ENCODE measurements at regions not wholly inside any gene's neighbourhood (a gene's known extent, or its start where the extent isn't known, plus 50 kb on each side); places are given as distances from the start of the nearest gene placed in this dataset.

DNA sequence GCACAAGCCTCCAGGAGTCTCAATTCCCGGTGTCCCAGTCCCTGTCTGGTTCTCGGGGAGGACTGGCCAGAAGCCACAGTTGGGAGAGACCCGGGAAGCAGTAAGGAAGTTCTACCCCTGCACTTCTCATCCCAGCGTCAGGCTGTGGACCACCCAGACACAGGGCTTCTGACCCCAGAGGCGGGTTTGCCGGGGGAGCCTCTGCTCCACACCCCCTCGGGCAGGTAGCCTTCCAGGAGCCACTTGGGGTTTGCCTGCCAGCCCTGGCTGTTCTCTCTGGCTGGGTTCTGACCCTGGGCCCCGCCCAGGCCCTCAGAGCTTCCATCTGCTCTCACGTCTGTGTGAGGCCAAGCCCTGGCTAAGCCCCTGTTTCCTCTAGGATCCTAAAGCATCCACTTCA lies 94.4 kb upstream of the GPC1 start:
- H3K9me3 ChIP-seq (ENCODE audit: control insufficient read depth, insufficient read depth, low read length), result no peaks in the 10 kb centered on the region
- Mint-ChIP-seq H3K27me3 (ENCODE audit: low read depth in 2 of 2) (peaks cover 9 to 10% of the 10 kb centered on the region in 2 donors), H3K27ac (no peak overlapping the region), H3K4me3 (no peak overlapping the region), H3K9me3 (no peaks in the 10 kb centered on the region), H3K4me1 (no peaks in the 10 kb centered on the region), H3K36me3 (no peaks in the 10 kb centered on the region)
- H3K36me3 ChIP-seq (ENCODE audit: control insufficient read depth, insufficient read depth, low read length), result no peaks in the 10 kb centered on the region
- no peak overlapping the region for H3K27ac ChIP-seq (ENCODE audit: low read length)
- H3K4me1 ChIP-seq (ENCODE audit: control insufficient read depth, insufficient read depth, low read length), result no peaks in the 10 kb centered on the region
- DNase-seq, result no peak
- intact Hi-C loops (cut with micrococcal nuclease), result no loop called here
- H3K4me3 ChIP-seq (ENCODE audit: low read length), result no peak overlapping the region
- H3K27me3 ChIP-seq (ENCODE audit: control insufficient read depth, insufficient read depth, low read length), result no peaks in the 10 kb centered on the region
- TF ChIP-seq, protein P1, sequence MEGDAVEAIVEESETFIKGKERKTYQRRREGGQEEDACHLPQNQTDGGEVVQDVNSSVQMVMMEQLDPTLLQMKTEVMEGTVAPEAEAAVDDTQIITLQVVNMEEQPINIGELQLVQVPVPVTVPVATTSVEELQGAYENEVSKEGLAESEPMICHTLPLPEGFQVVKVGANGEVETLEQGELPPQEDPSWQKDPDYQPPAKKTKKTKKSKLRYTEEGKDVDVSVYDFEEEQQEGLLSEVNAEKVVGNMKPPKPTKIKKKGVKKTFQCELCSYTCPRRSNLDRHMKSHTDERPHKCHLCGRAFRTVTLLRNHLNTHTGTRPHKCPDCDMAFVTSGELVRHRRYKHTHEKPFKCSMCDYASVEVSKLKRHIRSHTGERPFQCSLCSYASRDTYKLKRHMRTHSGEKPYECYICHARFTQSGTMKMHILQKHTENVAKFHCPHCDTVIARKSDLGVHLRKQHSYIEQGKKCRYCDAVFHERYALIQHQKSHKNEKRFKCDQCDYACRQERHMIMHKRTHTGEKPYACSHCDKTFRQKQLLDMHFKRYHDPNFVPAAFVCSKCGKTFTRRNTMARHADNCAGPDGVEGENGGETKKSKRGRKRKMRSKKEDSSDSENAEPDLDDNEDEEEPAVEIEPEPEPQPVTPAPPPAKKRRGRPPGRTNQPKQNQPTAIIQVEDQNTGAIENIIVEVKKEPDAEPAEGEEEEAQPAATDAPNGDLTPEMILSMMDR (IDR thresholded peaks at IDR 0.05), result no peak
- WGBS (ENCODE audit: insufficient coverage), result 64% methylated on average over 9 of the region's 9 CpGs
- ATAC-seq, result no peak

GRCh38 chr2:240343548-240343947 lies 91.9 kb upstream of the GPC1 start:
- H3K27me3 Mint-ChIP-seq (ENCODE audit: low read depth in 2 of 2), result no peaks in the 10 kb centered on the region
- no peaks in the 10 kb centered on the region for H3K4me1 Mint-ChIP-seq
- ATAC-seq, result no peak
- Histone ChIP-seq H3K4me3 (ENCODE audit: low read length) (no peak overlapping the region), H3K4me1 (ENCODE audit: control insufficient read depth, insufficient read depth, low read length) (no peaks in the 10 kb centered on the region), H3K9me3 (ENCODE audit: control insufficient read depth, insufficient read depth, low read length) (no peaks in the 10 kb centered on the region), H3K36me3 (ENCODE audit: control insufficient read depth, insufficient read depth, low read length) (no peaks in the 10 kb centered on the region), H3K27ac (ENCODE audit: low read length) (no peak overlapping the region), H3K27me3 (ENCODE audit: control insufficient read depth, insufficient read depth, low read length) (no peaks in the 10 kb centered on the region)
- no peaks in the 10 kb centered on the region for H3K9me3 Mint-ChIP-seq
- no peaks in the 10 kb centered on the region for H3K36me3 Mint-ChIP-seq
- 29% methylated on average over 1 of the region's 1 CpG for WGBS (ENCODE audit: insufficient coverage)
- H3K27ac Mint-ChIP-seq, result no peak overlapping the region
- TF ChIP-seq, protein P1 (IDR thresholded peaks at IDR 0.05), result no peak
- no peak for DNase-seq
- intact Hi-C loops (cut with micrococcal nuclease), result no loop called here
- H3K4me3 Mint-ChIP-seq, result no peak overlapping the region

- Mint-ChIP-seq H3K4me3 (no peak overlapping the region), H3K27me3 (ENCODE audit: low read depth in 2 of 2) (no peaks in the 10 kb centered on the region), H3K9me3 (no peaks in the 10 kb centered on the region), H3K27ac (no peak overlapping the region), H3K4me1 (no peaks in the 10 kb centered on the region), H3K36me3 (no peaks in the 10 kb centered on the region)
- DNase-seq (no peak), ATAC-seq (no peak)
- 80% methylated on average over 4 of the region's 4 CpGs for WGBS (ENCODE audit: insufficient coverage)
- Histone ChIP-seq H3K4me3 (ENCODE audit: low read length) (no peak overlapping the region), H3K9me3 (ENCODE audit: control insufficient read depth, insufficient read depth, low read length) (no peaks in the 10 kb centered on the region), H3K27ac (ENCODE audit: low read length) (no peak overlapping the region), H3K4me1 (ENCODE audit: control insufficient read depth, insufficient read depth, low read length) (no peaks in the 10 kb centered on the region), H3K36me3 (ENCODE audit: control insufficient read depth, insufficient read depth, low read length) (no peaks in the 10 kb centered on the region), H3K27me3 (ENCODE audit: control insufficient read depth, insufficient read depth, low read length) (no peaks in the 10 kb centered on the region)
- TF ChIP-seq, protein P1 (IDR thresholded peaks at IDR 0.05), result no peak
- intact Hi-C loops (cut with micrococcal nuclease), result no loop called here
These were observed 90.6 kb upstream of the GPC1 start for GRCh38 chr2:240344904-240345303.

- no peak overlapping the region for H3K4me3 ChIP-seq (ENCODE audit: low read length)
- Mint-ChIP-seq H3K4me3 (no peak overlapping the region), H3K36me3 (no peaks in the 10 kb centered on the region), H3K4me1 (no peaks in the 10 kb centered on the region), H3K9me3 (no peaks in the 10 kb centered on the region), H3K27ac (no peak overlapping the region), H3K27me3 (ENCODE audit: low read depth in 2 of 2) (peaks cover 0 to 2% of the 10 kb centered on the region in 2 donors)
- H3K4me1 ChIP-seq (ENCODE audit: control insufficient read depth, insufficient read depth, low read length), result no peaks in the 10 kb centered on the region
- intact Hi-C loops (cut with micrococcal nuclease), result no loop called here
- H3K36me3 ChIP-seq (ENCODE audit: control insufficient read depth, insufficient read depth, low read length), result no peaks in the 10 kb centered on the region
- DNase-seq (no peak), ATAC-seq (no peak)
- H3K9me3 ChIP-seq (ENCODE audit: control insufficient read depth, insufficient read depth, low read length), result no peaks in the 10 kb centered on the region
- H3K27ac ChIP-seq (ENCODE audit: low read length), result no peak overlapping the region
- TF ChIP-seq, protein P1 (IDR thresholded peaks at IDR 0.05), result no peak
- no peaks in the 10 kb centered on the region for H3K27me3 ChIP-seq (ENCODE audit: control insufficient read depth, insufficient read depth, low read length)
- WGBS (ENCODE audit: insufficient coverage), result 87% methylated on average over 15 of the region's 16 CpGs
These were observed 89.3 kb upstream of the GPC1 start for GRCh38 chr2:240346015-240346752.
